Neural crest cell (in vitro differentiated cells): ENCODE measurements at regions not wholly inside any gene's neighbourhood (a gene's known extent, or its start where the extent isn't known, plus 50 kb on each side); places are given as distances from the start of the nearest gene placed in this dataset.

ENCODE experiments used
- DNase-seq: peaks from one replicate; pipeline ENCODE4 v3.0.0; 2021; ENCODE audit warnings: low read depth, mixed read lengths, low spot score
- H3K27ac Mint-ChIP-seq: one replicate; pipeline ENCODE4 v1.8.0; 2021; ENCODE audit warnings: mild to moderate bottlenecking, mixed read lengths; ENCODE audit not compliant: unreplicated experiment
- H3K27me3 Mint-ChIP-seq: 2 replicates; pipeline ENCODE4 v1.8.0; 2021; ENCODE audit warnings: low read depth, mild to moderate bottlenecking, mixed read lengths
- H3K36me3 Mint-ChIP-seq: 2 replicates; pipeline ENCODE4 v1.8.0; 2021; ENCODE audit warnings: low read depth, mild to moderate bottlenecking, mixed read lengths
- H3K4me1 Mint-ChIP-seq: 2 replicates; pipeline ENCODE4 v1.8.0; 2021; ENCODE audit warnings: mixed read lengths
- H3K4me3 Mint-ChIP-seq: one replicate; pipeline ENCODE4 v1.8.0; 2021; ENCODE audit warnings: mild to moderate bottlenecking, mixed read lengths
- H3K9me3 Mint-ChIP-seq: 2 replicates; pipeline ENCODE4 v1.8.0; 2021; ENCODE audit warnings: mixed read lengths
- TF ChIP-seq, protein P1 (sequence below): fragments of 200-600 bp; sonication (generic); conservative IDR thresholded peaks from 2 replicates; pipeline ENCODE4 v1.5.0; 2021; ENCODE audit warnings: antibody characterized with exemption, mild to moderate bottlenecking

DNA sequence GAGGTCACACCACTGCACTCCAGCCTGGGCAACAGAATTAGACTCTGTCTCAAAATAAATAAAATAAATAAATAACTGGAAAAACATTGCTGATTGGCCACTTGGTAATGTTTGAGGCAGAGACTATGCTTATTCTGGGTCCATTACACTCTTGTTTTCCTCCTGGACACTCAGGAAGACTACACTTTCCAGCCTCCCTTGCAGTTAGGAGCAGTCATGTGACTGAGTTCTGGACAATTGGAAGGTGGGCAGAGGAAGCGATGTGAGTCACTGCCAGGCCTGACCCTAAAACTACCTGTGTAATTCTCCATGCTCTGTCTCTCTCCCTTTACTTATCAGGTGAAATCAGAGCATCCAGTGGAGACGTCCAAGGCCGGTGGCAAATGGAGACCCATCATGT lies 74.4 kb downstream of the VCPKMT start:
- Mint-ChIP-seq H3K9me3 (peaks cover 4% of the 10 kb centered on the region), H3K27me3 (no peaks in the 10 kb centered on the region), H3K4me1 (peaks cover 12% of the 10 kb centered on the region), H3K4me3 (no peak overlapping the region), H3K36me3 (no peaks in the 10 kb centered on the region), H3K27ac (no peak overlapping the region)
- TF ChIP-seq, protein P1, sequence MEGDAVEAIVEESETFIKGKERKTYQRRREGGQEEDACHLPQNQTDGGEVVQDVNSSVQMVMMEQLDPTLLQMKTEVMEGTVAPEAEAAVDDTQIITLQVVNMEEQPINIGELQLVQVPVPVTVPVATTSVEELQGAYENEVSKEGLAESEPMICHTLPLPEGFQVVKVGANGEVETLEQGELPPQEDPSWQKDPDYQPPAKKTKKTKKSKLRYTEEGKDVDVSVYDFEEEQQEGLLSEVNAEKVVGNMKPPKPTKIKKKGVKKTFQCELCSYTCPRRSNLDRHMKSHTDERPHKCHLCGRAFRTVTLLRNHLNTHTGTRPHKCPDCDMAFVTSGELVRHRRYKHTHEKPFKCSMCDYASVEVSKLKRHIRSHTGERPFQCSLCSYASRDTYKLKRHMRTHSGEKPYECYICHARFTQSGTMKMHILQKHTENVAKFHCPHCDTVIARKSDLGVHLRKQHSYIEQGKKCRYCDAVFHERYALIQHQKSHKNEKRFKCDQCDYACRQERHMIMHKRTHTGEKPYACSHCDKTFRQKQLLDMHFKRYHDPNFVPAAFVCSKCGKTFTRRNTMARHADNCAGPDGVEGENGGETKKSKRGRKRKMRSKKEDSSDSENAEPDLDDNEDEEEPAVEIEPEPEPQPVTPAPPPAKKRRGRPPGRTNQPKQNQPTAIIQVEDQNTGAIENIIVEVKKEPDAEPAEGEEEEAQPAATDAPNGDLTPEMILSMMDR: no peak
- no peak for DNase-seq

DNA sequence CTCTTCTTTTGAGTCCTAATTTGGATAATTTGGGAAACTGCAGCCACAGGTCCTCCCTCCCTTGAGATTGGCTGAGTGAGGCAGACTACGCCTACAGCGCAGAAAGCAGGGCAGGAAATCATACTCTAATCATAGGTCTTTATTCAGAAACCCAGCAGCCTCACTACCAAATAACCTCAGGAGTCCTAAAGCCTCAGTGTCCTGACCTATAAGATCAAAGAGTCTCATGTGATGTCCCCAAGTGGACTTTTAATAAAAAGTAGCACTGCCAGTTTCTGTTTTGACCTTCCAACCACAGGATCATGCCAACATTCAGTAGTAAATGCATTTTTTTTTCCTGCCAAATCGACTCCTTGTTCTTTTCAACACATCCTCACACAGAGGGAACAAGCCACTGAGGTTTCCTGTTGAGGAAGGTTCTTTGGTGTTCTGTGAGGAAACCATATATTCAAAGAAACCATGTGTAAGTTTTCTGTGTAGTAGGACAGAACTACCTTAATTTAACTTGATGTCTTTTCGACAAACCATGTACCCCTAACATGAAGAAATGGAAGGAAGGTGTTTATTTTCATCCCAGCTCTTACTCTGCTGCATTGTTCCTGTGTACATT lies 72.2 kb downstream of the VCPKMT start:
- TF ChIP-seq, protein P1: no peak
- Mint-ChIP-seq H3K4me3 (no peak overlapping the region), H3K27ac (no peak overlapping the region), H3K27me3 (no peaks in the 10 kb centered on the region), H3K9me3 (peaks cover 2% of the 10 kb centered on the region), H3K4me1 (peaks cover 17% of the 10 kb centered on the region), H3K36me3 (no peaks in the 10 kb centered on the region)
- no peak for DNase-seq

DNA sequence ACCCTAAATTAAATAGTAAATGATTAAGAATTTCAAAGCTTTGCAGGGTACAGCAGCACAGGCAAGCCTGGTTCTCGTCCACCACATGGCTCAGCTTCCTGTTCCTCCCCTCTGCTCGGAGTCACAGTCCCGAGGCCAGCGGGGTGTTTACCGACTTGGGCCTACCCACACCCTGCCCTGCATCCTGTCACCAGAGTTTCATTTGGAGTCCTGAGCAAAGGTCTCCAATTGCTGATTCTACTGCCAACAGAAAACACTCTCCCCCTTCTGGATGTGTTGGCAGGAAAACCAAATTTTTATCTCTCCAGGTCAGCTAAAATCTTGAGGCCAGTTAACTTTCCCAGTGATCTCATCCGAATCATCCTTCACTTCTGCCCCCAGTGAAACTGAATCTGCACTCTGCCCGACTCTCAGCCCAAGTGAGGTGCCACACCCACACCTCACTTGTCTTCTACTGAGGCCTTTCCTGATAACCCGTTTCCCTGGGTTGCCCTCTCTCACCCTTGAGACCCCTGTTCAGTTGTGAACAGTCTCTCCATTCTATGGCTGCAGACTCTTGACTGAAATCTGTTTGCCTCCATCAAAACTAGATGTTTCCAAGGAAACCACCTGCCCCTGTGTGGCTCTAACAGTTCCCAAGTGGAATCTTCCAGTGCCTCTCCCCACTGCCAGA lies 71.2 kb downstream of the VCPKMT start:
- H3K9me3 Mint-ChIP-seq: no peaks in the 10 kb centered on the region
- H3K27me3 Mint-ChIP-seq: no peaks in the 10 kb centered on the region
- peaks cover 16% of the 10 kb centered on the region for H3K4me1 Mint-ChIP-seq
- H3K4me3 Mint-ChIP-seq: no peak overlapping the region
- TF ChIP-seq, protein P1: no peak
- no peaks in the 10 kb centered on the region for H3K36me3 Mint-ChIP-seq
- DNase-seq: no peak
- H3K27ac Mint-ChIP-seq: no peak overlapping the region

GRCh38 chr14:50045837-50046236 lies 70.5 kb downstream of the VCPKMT start:
- DNase-seq: no peak
- Mint-ChIP-seq H3K9me3 (no peaks in the 10 kb centered on the region), H3K27ac (no peak overlapping the region), H3K4me3 (no peak overlapping the region), H3K27me3 (no peaks in the 10 kb centered on the region), H3K36me3 (no peaks in the 10 kb centered on the region), H3K4me1 (peaks cover 10% of the 10 kb centered on the region)
- TF ChIP-seq, protein P1: no peak

DNA sequence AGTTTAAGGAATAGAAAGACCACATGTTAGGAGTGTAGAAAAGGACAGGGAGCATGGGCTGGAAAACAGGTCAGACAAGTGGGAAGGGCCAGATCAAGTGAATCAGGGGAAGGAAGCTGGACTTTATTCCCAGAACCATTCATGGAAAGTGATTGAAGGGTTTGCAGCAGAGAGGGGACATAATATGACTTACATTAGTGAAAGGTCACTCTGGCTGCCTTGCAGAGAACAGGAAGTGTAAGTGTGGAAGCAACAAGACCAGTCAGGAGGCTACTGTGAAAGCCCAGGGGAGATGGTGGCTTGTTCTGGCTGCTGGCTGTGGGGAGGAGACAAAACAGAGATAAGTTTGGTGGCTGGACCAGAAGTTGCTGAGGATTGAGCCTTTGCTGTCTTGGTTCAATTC lies 69.1 kb downstream of the VCPKMT start:
- TF ChIP-seq, protein P1: no peak
- DNase-seq: no peak
- Mint-ChIP-seq H3K4me3 (no peak overlapping the region), H3K27ac (no peak overlapping the region), H3K27me3 (no peaks in the 10 kb centered on the region), H3K36me3 (no peaks in the 10 kb centered on the region), H3K4me1 (peaks cover 8% of the 10 kb centered on the region), H3K9me3 (no peaks in the 10 kb centered on the region)
